CD4-positive, alpha-beta T cell treated with Interleukin-12 subunit alpha and Interleukin-12 subunit beta, for 1 hour (primary cell): ENCODE measurements at regions not wholly inside any gene's neighbourhood (a gene's known extent, or its start where the extent isn't known, plus 50 kb on each side); places are given as distances from the start of the nearest gene placed in this dataset.
"Not testable (repeated sequence)": the region's sequence is repeated elsewhere in the genome, so short reads cannot be mapped to it uniquely, and the experiment has no call there.

Source experiments
- DNase-seq: peaks from one replicate; pipeline ENCODE4 v3.0.0-alpha.2; 2020

DNA sequence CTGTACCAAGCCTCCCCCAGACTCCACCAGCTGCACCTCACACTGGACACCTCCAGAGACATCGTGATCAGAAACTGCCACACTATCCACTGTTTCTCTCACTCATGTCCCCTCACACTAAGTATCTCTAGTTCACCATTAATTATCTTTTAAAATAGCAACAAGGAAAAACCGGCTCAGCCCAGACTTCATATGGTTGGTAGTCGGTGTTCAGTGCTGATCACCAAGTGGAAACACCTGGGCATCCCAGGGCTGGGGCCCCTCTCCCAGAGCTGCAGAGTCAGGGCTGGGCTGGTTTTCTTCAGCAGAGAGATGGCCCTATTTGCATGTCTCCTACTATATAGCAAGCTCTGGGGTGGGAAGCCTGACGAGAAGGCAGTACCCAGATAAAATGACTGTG is 1140.0 kb downstream of the TMEM121 start:
- DNase-seq: no peak

- no peak for DNase-seq
These were observed 1143.6 kb downstream of the TMEM121 start for GRCh38 chr14:106670011-106670410.

DNA sequence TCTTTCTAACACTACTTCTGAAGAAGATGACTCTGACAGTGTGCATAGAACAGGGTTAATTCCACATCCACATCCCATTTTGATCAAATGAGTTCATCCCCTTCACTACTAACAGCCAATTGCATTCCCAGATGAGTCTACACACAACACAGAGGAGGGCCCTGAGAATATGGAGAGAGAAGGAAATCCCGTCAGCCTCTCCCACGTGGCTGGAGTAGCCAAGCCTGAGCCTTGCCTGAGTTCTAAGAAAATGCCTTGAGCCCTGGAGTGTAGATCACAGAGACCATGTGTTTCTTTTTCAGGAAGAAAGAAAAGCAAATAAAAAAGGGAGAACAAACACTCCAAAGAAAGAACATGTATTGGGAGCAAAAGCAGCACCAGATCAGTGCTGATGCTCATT is 1147.7 kb downstream of the TMEM121 start:
- not testable (repeated sequence) for DNase-seq

DNA sequence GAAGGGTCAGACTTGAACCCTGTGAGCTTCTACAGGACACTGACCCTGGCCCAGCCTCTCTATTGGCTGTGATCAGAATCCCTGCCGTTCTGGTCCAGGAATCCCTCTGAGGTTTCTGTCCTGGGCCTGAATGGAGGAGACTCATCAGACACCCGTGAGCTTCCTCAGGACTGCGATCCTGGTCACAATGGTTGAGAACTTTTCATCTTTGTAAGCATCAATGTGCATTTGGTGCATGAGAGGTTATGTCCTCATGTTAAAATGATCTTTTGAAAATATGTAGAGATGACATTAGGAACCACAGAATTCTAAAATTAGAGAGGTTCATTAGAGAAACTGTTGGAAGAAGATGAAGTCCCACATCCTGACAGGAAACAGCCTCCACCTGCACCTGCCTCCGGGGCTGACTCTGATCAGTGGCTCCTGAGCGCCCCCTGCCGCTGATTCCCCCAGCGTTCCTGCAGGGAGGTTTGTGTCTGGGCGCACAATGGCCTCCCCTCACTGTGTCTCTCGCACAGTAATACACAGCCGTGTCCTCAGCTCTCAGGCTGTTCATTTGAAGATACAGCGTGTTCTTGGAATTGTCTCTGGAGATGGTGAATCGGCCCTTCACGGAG is 1148.2 kb downstream of the TMEM121 start:
- DNase-seq: peak; percentile 61

- not testable (repeated sequence) for DNase-seq
These were observed 1149.3 kb downstream of the TMEM121 start for GRCh38 chr14:106675716-106676115.

DNA sequence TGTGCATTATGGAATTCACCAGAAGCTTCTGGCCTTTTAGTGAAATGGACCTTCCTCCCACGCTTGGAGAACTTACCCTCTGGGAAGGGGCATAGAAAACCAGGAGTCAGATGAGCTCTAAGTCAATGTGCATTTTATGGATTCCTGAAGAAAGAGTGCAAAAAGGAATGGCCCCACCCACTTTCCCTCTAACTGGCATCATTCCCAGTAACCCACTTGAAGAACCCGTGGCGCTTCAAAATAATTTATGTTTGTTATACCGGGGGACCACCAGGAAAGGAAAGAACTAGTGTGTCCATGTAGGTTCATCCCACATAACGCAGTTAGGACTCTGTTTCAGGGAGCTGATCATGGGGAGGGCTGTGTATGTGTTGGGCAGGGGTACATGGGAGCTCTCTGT is 1153.4 kb downstream of the TMEM121 start:
- no peak for DNase-seq

DNA sequence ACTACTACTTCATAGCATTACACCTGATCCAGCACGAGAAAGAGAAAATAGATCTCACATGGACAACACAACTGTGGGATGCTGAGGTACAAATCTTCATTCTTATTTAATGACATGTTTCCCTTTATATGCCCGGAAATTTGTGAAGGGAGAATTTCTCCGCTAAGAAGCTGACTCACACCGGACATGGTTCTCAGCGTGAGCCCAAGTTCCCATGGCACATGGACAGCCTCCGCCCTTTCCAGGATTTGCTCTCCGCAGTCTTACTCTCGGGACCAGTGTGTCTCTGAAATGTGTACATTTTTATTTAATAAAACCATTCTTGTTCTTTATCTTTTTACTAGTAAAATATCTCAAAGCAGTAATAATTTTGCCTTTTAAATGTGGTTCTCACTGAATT is 1154.8 kb downstream of the TMEM121 start:
- no peak for DNase-seq

- no peak for DNase-seq
These were observed 1155.2 kb downstream of the TMEM121 start for GRCh38 chr14:106681568-106681967.

GRCh38 chr14:106683631-106684030 is 1157.2 kb downstream of the TMEM121 start:
- no peak for DNase-seq

DNA sequence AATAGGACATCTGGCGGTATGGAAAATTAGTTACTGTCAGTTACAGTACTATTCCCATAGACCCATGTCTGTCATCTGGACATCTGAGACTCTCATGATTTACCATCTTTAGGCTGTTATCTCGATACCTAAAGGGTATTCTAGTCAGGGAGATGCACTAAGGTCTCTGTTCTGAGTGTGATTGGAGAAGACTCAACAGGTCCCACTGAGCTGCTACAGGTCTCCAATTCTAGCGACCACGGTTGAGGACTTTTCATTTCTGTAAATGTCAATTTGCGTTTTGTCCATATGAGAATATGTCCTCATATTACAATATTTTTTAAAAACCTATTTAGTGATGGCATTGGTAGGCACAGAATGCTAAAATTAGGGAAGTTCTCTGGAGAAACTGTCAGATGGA is 1160.2 kb downstream of the TMEM121 start:
- no peak for DNase-seq

- DNase-seq: no peak
These were observed 1164.0 kb downstream of the TMEM121 start for GRCh38 chr14:106690333-106690891.

DNA sequence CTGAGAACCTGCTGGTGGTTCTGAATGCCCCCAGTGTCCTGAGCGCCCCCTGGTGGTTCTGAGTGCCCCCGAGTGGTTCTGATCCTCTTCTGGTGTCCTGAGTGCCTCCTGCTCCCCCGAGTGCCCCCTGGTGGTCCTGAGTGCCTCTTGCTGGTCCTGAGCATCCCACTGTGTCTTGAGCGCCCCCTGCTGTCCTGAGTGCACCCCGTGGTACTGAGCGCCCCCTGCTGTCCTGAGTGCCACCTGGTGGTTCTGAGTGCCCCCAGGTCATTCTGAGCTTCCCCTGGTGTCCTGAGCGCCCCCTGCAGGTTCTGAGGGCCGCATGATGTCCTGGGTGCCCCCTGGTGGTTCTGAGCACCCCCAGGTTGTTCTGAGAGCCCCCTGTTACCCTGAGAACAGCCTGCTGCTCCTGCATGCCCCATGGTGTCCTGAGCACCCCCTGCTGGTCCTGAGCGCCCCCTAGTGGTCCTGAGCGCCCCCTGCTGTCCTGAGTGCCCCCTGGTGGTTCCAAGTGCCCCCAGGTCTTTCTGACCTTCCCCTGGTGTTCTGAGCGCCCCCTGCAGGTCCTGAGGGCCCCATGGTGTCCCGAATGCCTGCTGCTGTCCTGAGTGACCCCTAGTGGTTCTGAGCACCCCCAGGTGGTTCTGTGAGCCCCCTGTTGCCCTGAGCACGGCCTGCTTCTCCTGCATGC is 1165.4 kb downstream of the TMEM121 start:
- DNase-seq: peak; percentile 58

- DNase-seq: peak; percentile 68
These were observed 1168.4 kb downstream of the TMEM121 start for GRCh38 chr14:106694638-106695393.

GRCh38 chr14:106698620-106699267 is 1172.4 kb downstream of the TMEM121 start:
- peak; percentile 54 for DNase-seq

GRCh38 chr14:106703651-106704050 is 1177.3 kb downstream of the TMEM121 start:
- not testable (repeated sequence) for DNase-seq

DNA sequence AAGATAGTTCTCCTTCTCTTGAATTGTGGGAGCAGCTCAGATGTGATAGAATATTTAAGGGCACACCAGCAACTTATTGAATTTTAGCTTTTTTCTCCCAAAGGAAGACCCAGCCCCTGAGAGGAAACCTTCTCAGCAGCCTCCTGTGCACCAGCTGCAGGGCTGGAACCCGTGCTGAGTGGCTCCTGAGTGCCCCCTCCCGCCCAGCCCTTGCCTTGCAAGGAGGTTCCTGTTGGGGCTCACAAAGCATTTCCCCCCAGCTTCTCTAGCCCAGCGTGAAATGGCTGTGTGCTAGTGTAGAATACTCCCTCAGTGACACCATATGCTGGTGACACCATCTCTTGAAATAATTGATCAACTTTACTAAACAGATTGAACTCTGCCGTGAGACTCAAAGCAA is 1180.1 kb downstream of the TMEM121 start:
- not testable (repeated sequence) for DNase-seq

DNA sequence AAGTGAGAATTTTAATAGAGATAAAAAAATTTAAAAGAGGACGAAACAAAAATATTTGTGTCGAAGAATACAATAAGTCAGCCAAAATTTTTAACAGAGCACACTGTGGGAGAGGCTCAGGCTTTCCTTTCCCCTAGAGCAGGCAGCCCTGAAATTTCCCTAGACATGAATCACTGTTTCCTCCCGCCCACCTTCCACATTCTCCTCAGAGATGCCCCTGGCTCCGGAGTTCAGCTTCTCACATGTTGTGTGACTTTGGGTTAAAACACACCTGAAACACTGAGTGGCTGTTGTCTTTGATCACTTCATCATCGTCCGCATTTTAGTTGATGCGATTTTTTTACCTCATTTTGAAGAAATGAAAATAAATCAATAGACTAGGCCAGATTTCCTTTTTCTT is 1183.8 kb downstream of the TMEM121 start:
- not testable (repeated sequence) for DNase-seq

DNA sequence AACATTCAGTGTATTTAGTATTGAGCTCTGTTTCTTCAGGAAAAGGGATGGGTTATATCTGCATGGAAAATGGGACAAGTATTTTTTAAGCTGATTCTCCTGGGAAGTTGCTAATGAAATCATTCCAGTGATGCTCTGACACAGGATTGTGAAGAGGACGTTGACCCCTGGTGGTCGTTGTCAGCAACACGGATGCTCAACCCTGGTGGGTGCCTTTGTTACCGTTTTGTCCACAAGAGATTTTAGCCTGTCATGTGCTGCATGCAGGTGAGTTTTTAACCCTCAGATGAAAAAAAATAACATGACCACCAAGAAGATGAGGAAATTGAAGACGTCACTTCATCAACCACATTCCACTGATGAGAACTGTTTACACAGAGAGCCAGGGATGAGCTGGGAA is 1186.1 kb downstream of the TMEM121 start:
- DNase-seq: not testable (repeated sequence)

- peak; percentile 23 for DNase-seq
These were observed 1188.4 kb downstream of the TMEM121 start for GRCh38 chr14:106714446-106715428.

DNA sequence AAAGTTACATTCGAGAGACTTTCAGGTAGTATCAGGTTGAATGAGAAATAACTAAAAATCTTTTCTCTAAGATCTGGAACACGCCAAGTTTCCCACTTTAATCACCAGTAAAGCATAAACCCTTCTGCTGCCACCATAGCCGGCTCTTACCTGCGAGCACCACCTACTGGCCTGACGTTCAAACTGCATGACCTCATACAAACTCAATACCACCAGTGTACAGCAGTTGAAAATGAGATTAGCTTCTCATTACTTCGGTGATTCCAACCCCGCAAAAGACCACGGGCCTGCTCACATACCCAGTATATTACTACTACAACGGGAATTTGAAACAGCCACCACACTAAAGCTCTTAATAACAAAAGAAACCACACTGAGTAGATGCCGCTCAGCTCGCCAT is 1191.2 kb downstream of the TMEM121 start:
- DNase-seq: not testable (repeated sequence)

- peak; percentile 59 for DNase-seq
These were observed 1193.5 kb downstream of the TMEM121 start for GRCh38 chr14:106719880-106720279.

DNA sequence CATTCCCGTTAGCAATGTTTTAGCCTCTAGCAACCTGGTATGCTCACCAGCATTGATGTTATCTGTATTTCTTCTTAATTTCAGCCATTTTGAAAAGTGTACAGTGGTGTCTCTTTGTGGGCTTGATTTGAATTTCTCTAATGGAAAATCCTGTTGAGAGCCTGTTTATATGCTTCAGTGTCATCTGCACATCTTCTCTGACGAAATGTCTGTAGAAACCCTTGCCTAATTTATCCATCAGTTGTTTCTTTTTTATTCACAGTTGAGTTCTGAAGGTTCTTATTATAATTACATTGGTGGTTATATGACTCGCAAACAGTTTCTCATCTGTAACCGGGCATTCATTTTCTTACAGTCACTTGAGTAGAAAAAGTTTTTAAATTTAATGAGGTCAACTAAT is 1195.5 kb downstream of the TMEM121 start:
- not testable (repeated sequence) for DNase-seq
